HS-27A (cell line): ENCODE measurements at regions not wholly inside any gene's neighbourhood (a gene's known extent, or its start where the extent isn't known, plus 50 kb on each side); places are given as distances from the start of the nearest gene placed in this dataset.
A peak's percentile ranks its signal among the peaks of the same experiment; 100 is the strongest.
"Not testable (repeated sequence)": the region's sequence is repeated elsewhere in the genome, so short reads cannot be mapped to it uniquely, and the experiment has no call there.

ENCODE experiments used
- DNase-seq: peaks from one replicate; pipeline ENCODE4 v3.0.0-alpha.2; 2012; ENCODE audit warnings: low read depth, missing footprints

GRCh38 chr6:26175033-26175427, 87.8 kb downstream of the HFE start:
- DNase-seq = no peak

- no peak for DNase-seq
Observed at GRCh38 chr6:26175428-26176181, 88.4 kb downstream of the HFE start.

GRCh38 chr6:26179675-26180074, 92.4 kb downstream of the HFE start:
- DNase-seq = no peak

- DNase-seq = no peak
Observed at GRCh38 chr6:26180346-26180745, 93.1 kb downstream of the HFE start.

GRCh38 chr6:26183237-26183580, 96.0 kb downstream of the HFE start:
- DNase-seq = no peak

GRCh38 chr6:26183581-26184366, 96.5 kb downstream of the HFE start:
- no peak for DNase-seq

GRCh38 chr6:26184367-26184891, 97.2 kb downstream of the HFE start:
- no peak for DNase-seq

GRCh38 chr6:26185004-26185403, 97.8 kb downstream of the HFE start:
- DNase-seq = no peak

GRCh38 chr6:26185802-26186201, 98.6 kb downstream of the HFE start:
- no peak for DNase-seq

GRCh38 chr6:26186652-26187051, 99.4 kb downstream of the HFE start:
- DNase-seq = no peak

GRCh38 chr6:26187292-26187691, 100.1 kb downstream of the HFE start:
- no peak for DNase-seq

- DNase-seq = no peak
Observed at GRCh38 chr6:26187981-26188635, 100.9 kb downstream of the HFE start.

GRCh38 chr6:26191512-26191911, 104.3 kb downstream of the HFE start:
- not testable (repeated sequence) for DNase-seq

- no peak for DNase-seq
Observed at GRCh38 chr6:26193467-26194328, 106.5 kb downstream of the HFE start.

- DNase-seq = no peak
Observed at GRCh38 chr6:26194329-26194701, 107.1 kb downstream of the HFE start.

- DNase-seq = no peak
Observed at GRCh38 chr6:26194816-26195375, 107.7 kb downstream of the HFE start.

- DNase-seq = peak; percentile 87
Observed at GRCh38 chr6:26195376-26195923, 108.2 kb downstream of the HFE start.

- DNase-seq = peak; percentile 39
Observed at GRCh38 chr6:26195924-26196845, 109.0 kb downstream of the HFE start.

- peak; percentile 90 for DNase-seq
Observed at GRCh38 chr6:26196846-26197635, 109.8 kb downstream of the HFE start.

GRCh38 chr6:26197636-26197932, 110.4 kb downstream of the HFE start:
- peak; percentile 40 for DNase-seq
